ACC112 (cell line): ENCODE measurements at regions not wholly inside any gene's neighbourhood (a gene's known extent, or its start where the extent isn't known, plus 50 kb on each side); places are given as distances from the start of the nearest gene placed in this dataset.

ENCODE experiments used
- H2AFZ ChIP-seq: fragments of 200-600 bp; sonication (generic); one replicate; pipeline ENCODE4 v1.6.0; 2017; ENCODE audit warnings: antibody characterized with exemption, low read length; ENCODE audit not compliant: unreplicated experiment
- H3K27ac ChIP-seq: fragments of 200-600 bp; sonication (generic); 2 replicates; pipeline ENCODE4 v1.5.1; 2014; ENCODE audit warnings: low read depth, mild to moderate bottlenecking, antibody characterized with exemption, low read length, moderate library complexity
- H3K27me3 ChIP-seq: fragments of 200-600 bp; sonication (generic); 2 replicates; pipeline ENCODE4 v1.6.1; 2014; ENCODE audit warnings: mild to moderate bottlenecking, antibody characterized with exemption, low read length, moderate library complexity, mixed read lengths; ENCODE audit not compliant: insufficient read depth
- H3K36me3 ChIP-seq: fragments of 200-600 bp; sonication (generic); 2 replicates; pipeline ENCODE4 v1.6.1; 2016; ENCODE audit warnings: mild to moderate bottlenecking, antibody characterized with exemption, low read length, moderate library complexity, mixed read lengths; ENCODE audit not compliant: insufficient read depth
- H3K4me1 ChIP-seq: fragments of 200-600 bp; sonication (generic); one replicate; pipeline ENCODE4 v1.6.1; 2016; ENCODE audit warnings: low read length, mixed read lengths; ENCODE audit not compliant: insufficient read depth, unreplicated experiment, control insufficient read depth
- H3K4me3 ChIP-seq: fragments of 200-600 bp; sonication (generic); 2 replicates; pipeline ENCODE4 v1.5.1; 2014; ENCODE audit warnings: mild to moderate bottlenecking, low read depth, low read length
- H3K79me2 ChIP-seq: fragments of 200-600 bp; sonication (generic); one replicate; pipeline ENCODE4 v1.6.0; 2016; ENCODE audit warnings: low read length; ENCODE audit not compliant: control insufficient read depth, unreplicated experiment, insufficient read depth

- Histone ChIP-seq H3K4me3 (no peak overlapping the region), H3K27me3 (peaks cover 20% of the 10 kb centered on the region; the same call in 1 of the 2 replicates)
These were observed 234.9 kb upstream of the LMCD1 start for GRCh38 chr3:8266730-8267131.

DNA sequence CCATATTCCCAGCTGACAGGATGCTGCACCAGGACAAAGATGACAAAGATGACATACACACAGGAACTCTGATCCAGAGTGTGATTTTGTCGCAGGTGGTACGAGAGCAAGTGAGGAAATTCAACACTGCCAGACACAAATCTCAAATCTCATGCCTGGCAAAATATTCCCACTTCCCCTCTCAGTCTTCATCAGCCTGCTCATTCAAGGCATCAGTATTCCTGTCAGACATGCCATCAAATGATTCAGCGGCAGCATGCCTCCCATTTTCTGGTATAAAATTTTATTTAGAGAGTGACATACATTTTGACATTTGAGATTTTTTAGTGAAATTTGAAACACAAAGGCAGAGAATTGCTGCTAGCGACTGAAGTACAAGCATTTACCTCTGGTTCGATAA lies 228.1 kb upstream of the LMCD1 start:
- Histone ChIP-seq H3K36me3 (no peaks in the 10 kb centered on the region), H3K4me3 (no peak overlapping the region), H3K79me2 (no peaks in the 10 kb centered on the region), H3K27ac (no peak overlapping the region), H3K4me1 (no peaks in the 10 kb centered on the region), H3K27me3 (peaks cover 24% of the 10 kb centered on the region; the same call in 1 of the 2 replicates), H2AFZ (no peak overlapping the region)

More at GRCh38 chr3:8266730-8267131, 234.9 kb upstream of the LMCD1 start:
- Histone ChIP-seq H3K4me1 (no peaks in the 10 kb centered on the region), H3K79me2 (no peaks in the 10 kb centered on the region), H3K27ac (no peak overlapping the region), H3K36me3 (no peaks in the 10 kb centered on the region), H2AFZ (no peak overlapping the region)

DNA sequence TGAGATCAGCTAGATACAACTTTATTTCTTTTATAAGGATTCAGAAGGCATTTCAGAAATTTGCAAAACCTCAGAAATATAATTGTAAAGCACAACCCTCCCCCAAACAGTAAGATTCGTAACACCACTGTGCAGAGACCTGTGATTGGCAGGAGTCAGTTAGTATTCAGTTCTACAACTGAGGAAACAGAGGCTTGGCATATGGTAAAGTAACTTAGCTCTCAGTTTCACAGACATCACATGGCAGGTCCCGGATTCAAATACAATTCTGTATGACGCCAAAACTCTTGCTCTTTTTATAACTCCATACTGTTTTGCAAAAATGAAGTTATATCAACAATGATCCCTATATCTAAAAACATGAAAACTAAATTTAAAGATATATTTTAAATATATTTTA lies 225.6 kb upstream of the LMCD1 start:
- Histone ChIP-seq H3K4me3 (no peak overlapping the region), H3K27ac (no peak overlapping the region), H3K4me1 (no peaks in the 10 kb centered on the region), H3K27me3 (peaks cover 16% of the 10 kb centered on the region; the same call in 1 of the 2 replicates), H3K36me3 (no peaks in the 10 kb centered on the region), H2AFZ (no peak overlapping the region), H3K79me2 (no peaks in the 10 kb centered on the region)

DNA sequence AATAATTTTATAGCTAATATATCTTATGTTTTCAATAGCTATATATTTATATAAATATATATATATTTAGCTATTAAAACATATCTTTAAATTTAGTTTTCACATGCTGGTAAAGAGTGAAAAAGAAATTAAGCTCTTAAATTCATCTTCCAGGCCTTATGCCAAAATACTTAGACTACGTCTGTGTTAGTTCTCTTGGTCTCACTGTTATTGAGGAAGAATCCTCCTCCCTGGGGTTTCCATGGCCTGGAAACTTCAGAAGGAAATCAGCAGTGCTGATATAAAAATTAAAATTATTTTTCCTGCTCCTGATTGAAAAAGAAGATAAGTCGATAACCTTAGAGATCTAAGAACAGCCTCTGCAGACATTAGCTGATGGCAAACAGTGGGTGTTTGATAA lies 225.1 kb upstream of the LMCD1 start:
- Histone ChIP-seq H3K27ac (no peak overlapping the region), H3K4me3 (no peak overlapping the region), H3K4me1 (no peaks in the 10 kb centered on the region), H3K79me2 (no peaks in the 10 kb centered on the region), H2AFZ (no peak overlapping the region), H3K27me3 (peaks cover 14% of the 10 kb centered on the region; the same call in 1 of the 2 replicates), H3K36me3 (no peaks in the 10 kb centered on the region)

- Histone ChIP-seq H3K79me2 (no peaks in the 10 kb centered on the region), H2AFZ (no peak overlapping the region), H3K4me1 (peaks cover 13% of the 10 kb centered on the region), H3K27ac (no peak overlapping the region), H3K36me3 (no peaks in the 10 kb centered on the region), H3K27me3 (0 out of 2 replicates have a peak, but pooled peaks cover 7% of the 10 kb centered on the region), H3K4me3 (no peak overlapping the region)
These were observed 223.2 kb upstream of the LMCD1 start for GRCh38 chr3:8278448-8278847.

DNA sequence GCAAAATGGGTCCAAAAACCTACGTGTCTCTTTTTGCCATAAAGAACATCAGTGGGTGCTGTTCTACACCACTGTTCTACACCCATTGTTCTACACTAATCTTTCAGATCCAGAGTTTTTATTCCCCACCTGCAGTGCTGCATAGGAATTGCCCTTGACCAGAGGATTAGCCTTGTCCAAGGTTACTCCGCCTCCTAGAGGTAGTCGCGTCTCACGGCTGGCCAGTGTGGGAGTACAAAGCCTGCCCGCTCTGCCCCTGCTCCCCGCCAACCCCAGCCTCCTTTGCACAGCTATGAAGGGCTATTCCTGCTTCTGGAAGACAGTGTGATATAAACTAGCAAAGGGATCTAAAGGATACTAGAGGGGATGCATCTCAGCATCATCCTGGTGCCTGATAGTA lies 222.1 kb upstream of the LMCD1 start:
- Histone ChIP-seq H3K79me2 (no peaks in the 10 kb centered on the region), H3K4me1 (peaks cover 13% of the 10 kb centered on the region), H3K4me3 (no peak overlapping the region), H3K36me3 (no peaks in the 10 kb centered on the region), H3K27me3 (no peaks in the 10 kb centered on the region), H2AFZ (no peak overlapping the region), H3K27ac (no peak overlapping the region)

- H3K27ac ChIP-seq = no peak overlapping the region
- no peaks in the 10 kb centered on the region for H3K36me3 ChIP-seq
- no peaks in the 10 kb centered on the region for H3K27me3 ChIP-seq
- H2AFZ ChIP-seq = no peak overlapping the region
- no peak overlapping the region for H3K4me3 ChIP-seq
- H3K4me1 ChIP-seq = peaks cover 13% of the 10 kb centered on the region
- H3K79me2 ChIP-seq = no peaks in the 10 kb centered on the region
These were observed 221.6 kb upstream of the LMCD1 start for GRCh38 chr3:8279886-8280550.

- Histone ChIP-seq H3K27ac (no peak overlapping the region), H3K27me3 (0 out of 2 replicates have a peak, but pooled peaks cover 6% of the 10 kb centered on the region), H3K36me3 (no peaks in the 10 kb centered on the region), H3K79me2 (no peaks in the 10 kb centered on the region), H2AFZ (no peak overlapping the region), H3K4me1 (peaks cover 13% of the 10 kb centered on the region), H3K4me3 (no peak overlapping the region)
These were observed 219.0 kb upstream of the LMCD1 start for GRCh38 chr3:8282541-8283165.

- H3K27me3 ChIP-seq = 0 out of 2 replicates have a peak, but pooled peaks cover 6% of the 10 kb centered on the region
- no peak overlapping the region for H3K27ac ChIP-seq
These were observed 218.4 kb upstream of the LMCD1 start for GRCh38 chr3:8283193-8283592.

GRCh38 chr3:8286086-8286485 lies 215.5 kb upstream of the LMCD1 start:
- H3K36me3 ChIP-seq = no peaks in the 10 kb centered on the region
- H3K4me3 ChIP-seq = no peak overlapping the region
- H3K27ac ChIP-seq = no peak overlapping the region
- peaks cover 13% of the 10 kb centered on the region for H3K4me1 ChIP-seq
- H3K27me3 ChIP-seq = peaks cover 8% of the 10 kb centered on the region; the same call in 1 of the 2 replicates
- H2AFZ ChIP-seq = no peak overlapping the region
- no peaks in the 10 kb centered on the region for H3K79me2 ChIP-seq

More at GRCh38 chr3:8283193-8283592, 218.4 kb upstream of the LMCD1 start:
- H3K4me3 ChIP-seq = no peak overlapping the region
- no peaks in the 10 kb centered on the region for H3K36me3 ChIP-seq
- no peak overlapping the region for H2AFZ ChIP-seq
- H3K4me1 ChIP-seq = peaks cover 13% of the 10 kb centered on the region
- no peaks in the 10 kb centered on the region for H3K79me2 ChIP-seq

GRCh38 chr3:8286749-8287148 lies 214.9 kb upstream of the LMCD1 start:
- H3K36me3 ChIP-seq = no peaks in the 10 kb centered on the region
- H3K79me2 ChIP-seq = no peaks in the 10 kb centered on the region
- peaks cover 11% of the 10 kb centered on the region; the same call in 1 of the 2 replicates for H3K27me3 ChIP-seq

More at GRCh38 chr3:8286749-8287148, 214.9 kb upstream of the LMCD1 start:
- H3K27ac ChIP-seq = no peak overlapping the region
- no peak overlapping the region for H3K4me3 ChIP-seq
- H2AFZ ChIP-seq = no peak overlapping the region
- H3K4me1 ChIP-seq = peaks cover 13% of the 10 kb centered on the region
